ENCODE measurements at regions not wholly inside any gene's neighbourhood (a gene's known extent, or its start where the extent isn't known, plus 50 kb on each side); places are given as distances from the start of the nearest gene placed in this dataset.

DNA sequence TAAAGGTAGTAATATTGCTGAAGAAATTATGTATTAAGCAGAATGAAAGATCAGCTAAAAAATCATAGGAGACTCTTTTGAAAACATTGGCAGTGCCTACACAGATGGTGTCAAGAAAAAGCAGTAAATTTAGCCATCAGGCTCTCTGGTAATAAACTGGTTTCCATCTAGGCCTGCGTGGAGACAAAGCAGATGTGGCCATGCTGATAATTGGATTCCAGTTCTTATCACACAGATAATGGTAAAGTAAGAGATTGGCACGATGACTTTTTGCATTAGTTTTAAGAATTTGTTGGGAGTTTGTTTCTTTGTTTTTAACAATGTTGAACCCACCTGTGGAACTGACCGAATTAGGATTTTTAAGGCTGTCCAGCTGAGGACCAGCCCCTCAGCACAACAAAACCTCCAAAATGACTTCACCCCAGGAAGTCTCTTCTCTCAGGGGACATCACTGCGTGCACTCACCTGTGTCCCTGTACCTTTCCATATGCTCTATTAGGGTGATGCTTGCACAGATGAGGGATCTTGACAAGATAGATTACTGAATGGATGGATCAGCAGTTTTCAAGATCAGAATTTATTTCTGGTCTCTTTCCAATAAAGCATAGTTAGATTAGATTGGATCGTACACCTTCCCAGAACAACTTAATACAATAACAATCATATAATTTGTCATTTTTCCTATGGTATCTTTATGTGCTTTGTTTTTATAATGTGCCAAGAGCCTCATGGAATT, 69.1 kb upstream of the DNAJC10 start:
- Histone ChIP-seq H3K36me3 (ENCODE audit: insufficient read depth, low read length) (no peaks in the 10 kb centered on the region), H3K9me2 (ENCODE audit: insufficient read depth, low read length) (no peaks in the 10 kb centered on the region), H3F3A (ENCODE audit: insufficient read depth, low read length, poor library complexity, severe bottlenecking) (no peaks in the 10 kb centered on the region), H4K20me1 (ENCODE audit: insufficient read depth) (no peaks in the 10 kb centered on the region), H3K79me2 (replicated peaks; ENCODE audit: insufficient read depth, low read length) (no peaks in the 10 kb centered on the region), H2AFZ (ENCODE audit: low read depth, low read length) (no peak overlapping the region), H3K27ac (ENCODE audit: low read length) (no peak overlapping the region), H3K27me3 (ENCODE audit: insufficient read depth, low read depth, low read length) (no peaks in the 10 kb centered on the region), H3K9ac (ENCODE audit: low read length) (no peak overlapping the region), H3K4me3 (ENCODE audit: low read length) (no peak overlapping the region), H3K9me3 (ENCODE audit: low read length) (no peaks in the 10 kb centered on the region), H3K4me2 (ENCODE audit: low read length) (no peak overlapping the region)
- no peak for TF ChIP-seq RAD21 (conservative IDR thresholded peaks at IDR 0.05)
- no peak for TF ChIP-seq MXI1 (conservative IDR thresholded peaks at IDR 0.05; ENCODE audit: poor library complexity, severe bottlenecking)
- TF ChIP-seq, protein P1, sequence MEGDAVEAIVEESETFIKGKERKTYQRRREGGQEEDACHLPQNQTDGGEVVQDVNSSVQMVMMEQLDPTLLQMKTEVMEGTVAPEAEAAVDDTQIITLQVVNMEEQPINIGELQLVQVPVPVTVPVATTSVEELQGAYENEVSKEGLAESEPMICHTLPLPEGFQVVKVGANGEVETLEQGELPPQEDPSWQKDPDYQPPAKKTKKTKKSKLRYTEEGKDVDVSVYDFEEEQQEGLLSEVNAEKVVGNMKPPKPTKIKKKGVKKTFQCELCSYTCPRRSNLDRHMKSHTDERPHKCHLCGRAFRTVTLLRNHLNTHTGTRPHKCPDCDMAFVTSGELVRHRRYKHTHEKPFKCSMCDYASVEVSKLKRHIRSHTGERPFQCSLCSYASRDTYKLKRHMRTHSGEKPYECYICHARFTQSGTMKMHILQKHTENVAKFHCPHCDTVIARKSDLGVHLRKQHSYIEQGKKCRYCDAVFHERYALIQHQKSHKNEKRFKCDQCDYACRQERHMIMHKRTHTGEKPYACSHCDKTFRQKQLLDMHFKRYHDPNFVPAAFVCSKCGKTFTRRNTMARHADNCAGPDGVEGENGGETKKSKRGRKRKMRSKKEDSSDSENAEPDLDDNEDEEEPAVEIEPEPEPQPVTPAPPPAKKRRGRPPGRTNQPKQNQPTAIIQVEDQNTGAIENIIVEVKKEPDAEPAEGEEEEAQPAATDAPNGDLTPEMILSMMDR (IDR thresholded peaks at IDR 0.05; ENCODE audit: poor library complexity, severe bottlenecking): no peak
- no peak for TF ChIP-seq EP300 (conservative IDR thresholded peaks at IDR 0.05; ENCODE audit: poor library complexity, severe bottlenecking)
- TF ChIP-seq SMC3 (conservative IDR thresholded peaks at IDR 0.05; ENCODE audit: poor library complexity): no peak
- TF ChIP-seq POLR2AphosphoS5 (IDR thresholded peaks at IDR 0.05): no peak
- no peak for TF ChIP-seq TAF1 (IDR thresholded peaks at IDR 0.05; ENCODE audit: low read depth)
- TF ChIP-seq, protein P2, sequence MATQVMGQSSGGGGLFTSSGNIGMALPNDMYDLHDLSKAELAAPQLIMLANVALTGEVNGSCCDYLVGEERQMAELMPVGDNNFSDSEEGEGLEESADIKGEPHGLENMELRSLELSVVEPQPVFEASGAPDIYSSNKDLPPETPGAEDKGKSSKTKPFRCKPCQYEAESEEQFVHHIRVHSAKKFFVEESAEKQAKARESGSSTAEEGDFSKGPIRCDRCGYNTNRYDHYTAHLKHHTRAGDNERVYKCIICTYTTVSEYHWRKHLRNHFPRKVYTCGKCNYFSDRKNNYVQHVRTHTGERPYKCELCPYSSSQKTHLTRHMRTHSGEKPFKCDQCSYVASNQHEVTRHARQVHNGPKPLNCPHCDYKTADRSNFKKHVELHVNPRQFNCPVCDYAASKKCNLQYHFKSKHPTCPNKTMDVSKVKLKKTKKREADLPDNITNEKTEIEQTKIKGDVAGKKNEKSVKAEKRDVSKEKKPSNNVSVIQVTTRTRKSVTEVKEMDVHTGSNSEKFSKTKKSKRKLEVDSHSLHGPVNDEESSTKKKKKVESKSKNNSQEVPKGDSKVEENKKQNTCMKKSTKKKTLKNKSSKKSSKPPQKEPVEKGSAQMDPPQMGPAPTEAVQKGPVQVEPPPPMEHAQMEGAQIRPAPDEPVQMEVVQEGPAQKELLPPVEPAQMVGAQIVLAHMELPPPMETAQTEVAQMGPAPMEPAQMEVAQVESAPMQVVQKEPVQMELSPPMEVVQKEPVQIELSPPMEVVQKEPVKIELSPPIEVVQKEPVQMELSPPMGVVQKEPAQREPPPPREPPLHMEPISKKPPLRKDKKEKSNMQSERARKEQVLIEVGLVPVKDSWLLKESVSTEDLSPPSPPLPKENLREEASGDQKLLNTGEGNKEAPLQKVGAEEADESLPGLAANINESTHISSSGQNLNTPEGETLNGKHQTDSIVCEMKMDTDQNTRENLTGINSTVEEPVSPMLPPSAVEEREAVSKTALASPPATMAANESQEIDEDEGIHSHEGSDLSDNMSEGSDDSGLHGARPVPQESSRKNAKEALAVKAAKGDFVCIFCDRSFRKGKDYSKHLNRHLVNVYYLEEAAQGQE (IDR thresholded peaks at IDR 0.05; ENCODE audit: borderline replicate concordance): no peak

DNA sequence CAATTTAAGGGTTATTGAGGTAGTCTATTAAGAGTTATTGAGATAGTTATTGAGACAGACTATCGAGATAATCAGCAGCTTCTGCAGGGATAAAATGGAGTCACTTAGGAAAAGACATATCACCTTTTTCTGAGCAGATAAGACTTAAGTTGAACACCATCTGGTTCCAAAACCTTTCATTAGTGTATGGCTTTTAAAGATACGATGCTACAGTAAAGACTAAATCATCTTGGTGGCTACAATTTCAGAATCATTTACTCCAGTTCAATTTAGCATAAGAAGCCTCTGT, 68.6 kb upstream of the DNAJC10 start:
- TF ChIP-seq POLR2AphosphoS5 (IDR thresholded peaks at IDR 0.05) (no peak), MXI1 (conservative IDR thresholded peaks at IDR 0.05; ENCODE audit: poor library complexity, severe bottlenecking) (no peak), EZH2 (IDR thresholded peaks at IDR 0.05; ENCODE audit: borderline replicate concordance, insufficient read depth, low read length, poor library complexity, severe bottlenecking) (no peak), EP300 (conservative IDR thresholded peaks at IDR 0.05; ENCODE audit: poor library complexity, severe bottlenecking) (no peak), SMC3 (conservative IDR thresholded peaks at IDR 0.05; ENCODE audit: poor library complexity) (no peak), RAD21 (conservative IDR thresholded peaks at IDR 0.05) (no peak), TAF1 (IDR thresholded peaks at IDR 0.05; ENCODE audit: low read depth) (no peak)
- TF ChIP-seq, protein P2 (IDR thresholded peaks at IDR 0.05; ENCODE audit: borderline replicate concordance): no peak
- TF ChIP-seq, protein P1 (IDR thresholded peaks at IDR 0.05; ENCODE audit: poor library complexity, severe bottlenecking): no peak

More for the DNA sequence above, 68.6 kb upstream of the DNAJC10 start:
- H3K27me3 ChIP-seq (ENCODE audit: insufficient read depth, low read depth, low read length): no peaks in the 10 kb centered on the region
- H3K9me2 ChIP-seq (ENCODE audit: insufficient read depth, low read length): no peaks in the 10 kb centered on the region
- H3F3A ChIP-seq (ENCODE audit: insufficient read depth, low read length, poor library complexity, severe bottlenecking): no peaks in the 10 kb centered on the region
- no peaks in the 10 kb centered on the region for H4K20me1 ChIP-seq (ENCODE audit: insufficient read depth)
- H3K4me2 ChIP-seq (ENCODE audit: low read length): no peak overlapping the region
- H2AFZ ChIP-seq (ENCODE audit: low read depth, low read length): no peak overlapping the region
- no peak overlapping the region for H3K27ac ChIP-seq (ENCODE audit: low read length)
- no peaks in the 10 kb centered on the region for H3K36me3 ChIP-seq (ENCODE audit: insufficient read depth, low read length)
- H3K79me2 ChIP-seq (replicated peaks; ENCODE audit: insufficient read depth, low read length): no peaks in the 10 kb centered on the region
- no peaks in the 10 kb centered on the region for H3K9me3 ChIP-seq (ENCODE audit: low read length)
- no peak overlapping the region for H3K9ac ChIP-seq (ENCODE audit: low read length)
- no peak overlapping the region for H3K4me3 ChIP-seq (ENCODE audit: low read length)

Measured in neural cell (in vitro differentiated cells).